RWPE2 (cell line): ENCODE measurements at regions not wholly inside any gene's neighbourhood (a gene's known extent, or its start where the extent isn't known, plus 50 kb on each side); places are given as distances from the start of the nearest gene placed in this dataset.

Source experiments
- ATAC-seq: fragments of 200-7000 bp; cut with Tn5 transposase; 3 replicates; pipeline ENCODE4 v1.9.1; 2021; ENCODE audit warnings: low read depth
- DNase-seq: peaks from one replicate; pipeline ENCODE4 v3.0.0-alpha.2; 2020; ENCODE audit warnings: low spot score
- H3K27ac ChIP-seq: fragments of 450-650 bp; 2 replicates; pipeline ENCODE4 v1.5.1; 2017; ENCODE audit warnings: mild to moderate bottlenecking; ENCODE audit not compliant: poor library complexity, severe bottlenecking
- H3K27me3 ChIP-seq: fragments of 250-450 bp; sonication (Bioruptor Pico); 2 replicates; pipeline ENCODE4 v1.5.1; 2021; ENCODE audit warnings: mild to moderate bottlenecking, moderate library complexity; ENCODE audit not compliant: insufficient read depth, poor library complexity, severe bottlenecking
- H3K36me3 ChIP-seq: fragments of 250-450 bp; sonication (Bioruptor Pico); 2 replicates; pipeline ENCODE4 v1.5.1; 2020; ENCODE audit warnings: low read depth, mild to moderate bottlenecking, moderate library complexity
- H3K4me1 ChIP-seq: fragments of 250-450 bp; sonication (Bioruptor Pico); 2 replicates; pipeline ENCODE4 v1.5.1; 2021; ENCODE audit warnings: mild to moderate bottlenecking, moderate library complexity; ENCODE audit not compliant: insufficient read depth, poor library complexity, severe bottlenecking
- H3K4me3 ChIP-seq: fragments of 250-450 bp; sonication (Bioruptor Pico); 2 replicates; pipeline ENCODE4 v1.5.1; 2021; ENCODE audit warnings: mild to moderate bottlenecking, moderate library complexity; ENCODE audit not compliant: severe bottlenecking
- H3K9me3 ChIP-seq: fragments of 250-450 bp; sonication (Bioruptor Pico); 2 replicates; pipeline ENCODE4 v1.5.1; 2021; ENCODE audit warnings: mild to moderate bottlenecking, moderate library complexity; ENCODE audit not compliant: severe bottlenecking
- TF ChIP-seq, protein P1 (sequence below): fragments of 450-650 bp; IDR thresholded peaks from one replicate; pipeline ENCODE4 v1.5.1; 2017; ENCODE audit warnings: mild to moderate bottlenecking, moderate library complexity; ENCODE audit not compliant: poor library complexity, severe bottlenecking

DNA sequence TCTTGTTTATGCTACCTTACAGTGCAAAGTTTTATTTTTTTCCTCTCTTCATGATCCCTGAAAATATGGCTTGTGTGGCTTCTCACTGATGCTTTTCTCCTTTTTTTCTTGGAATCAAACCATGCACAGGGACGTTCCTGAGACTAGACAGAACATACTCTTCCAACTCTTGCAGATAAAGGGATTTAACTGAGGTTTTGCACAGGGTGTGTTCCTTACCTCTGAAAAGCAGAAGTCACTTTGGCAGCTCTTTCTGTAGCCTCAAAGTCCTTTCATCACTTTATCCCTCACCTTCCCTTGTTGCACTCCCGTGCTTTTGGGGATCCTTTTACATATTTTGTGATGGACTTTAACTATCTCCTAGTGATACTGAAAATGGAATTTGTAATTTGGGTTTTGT lies 300.1 kb downstream of the SPRY1 start:
- Histone ChIP-seq H3K27me3 (no peaks in the 10 kb centered on the region), H3K4me3 (no peak overlapping the region), H3K4me1 (peaks cover 14% of the 10 kb centered on the region), H3K27ac (no peak overlapping the region), H3K9me3 (no peaks in the 10 kb centered on the region), H3K36me3 (0 out of 2 replicates have a peak, but pooled peaks cover 3% of the 10 kb centered on the region)
- TF ChIP-seq, protein P1, sequence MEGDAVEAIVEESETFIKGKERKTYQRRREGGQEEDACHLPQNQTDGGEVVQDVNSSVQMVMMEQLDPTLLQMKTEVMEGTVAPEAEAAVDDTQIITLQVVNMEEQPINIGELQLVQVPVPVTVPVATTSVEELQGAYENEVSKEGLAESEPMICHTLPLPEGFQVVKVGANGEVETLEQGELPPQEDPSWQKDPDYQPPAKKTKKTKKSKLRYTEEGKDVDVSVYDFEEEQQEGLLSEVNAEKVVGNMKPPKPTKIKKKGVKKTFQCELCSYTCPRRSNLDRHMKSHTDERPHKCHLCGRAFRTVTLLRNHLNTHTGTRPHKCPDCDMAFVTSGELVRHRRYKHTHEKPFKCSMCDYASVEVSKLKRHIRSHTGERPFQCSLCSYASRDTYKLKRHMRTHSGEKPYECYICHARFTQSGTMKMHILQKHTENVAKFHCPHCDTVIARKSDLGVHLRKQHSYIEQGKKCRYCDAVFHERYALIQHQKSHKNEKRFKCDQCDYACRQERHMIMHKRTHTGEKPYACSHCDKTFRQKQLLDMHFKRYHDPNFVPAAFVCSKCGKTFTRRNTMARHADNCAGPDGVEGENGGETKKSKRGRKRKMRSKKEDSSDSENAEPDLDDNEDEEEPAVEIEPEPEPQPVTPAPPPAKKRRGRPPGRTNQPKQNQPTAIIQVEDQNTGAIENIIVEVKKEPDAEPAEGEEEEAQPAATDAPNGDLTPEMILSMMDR, result no peak
- DNase-seq (no peak), ATAC-seq (no peak)

DNA sequence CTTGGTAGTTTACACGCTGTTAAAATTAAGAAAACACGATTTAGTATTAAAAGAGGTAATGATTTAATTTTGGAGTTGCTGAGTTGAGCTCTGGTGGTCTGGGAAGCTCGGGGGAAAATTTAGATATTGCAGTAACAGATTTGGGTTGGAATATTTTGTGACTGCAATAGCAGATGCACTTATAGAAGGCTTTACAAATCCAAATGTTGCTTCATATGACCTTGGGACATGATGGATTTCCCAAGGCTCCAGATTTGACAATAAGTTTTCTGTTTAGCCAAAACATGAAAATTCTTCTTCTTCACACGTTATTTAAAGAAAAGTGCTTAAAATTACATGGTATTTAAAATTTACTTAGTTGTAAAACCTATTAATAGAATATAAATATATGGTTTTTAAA lies 302.0 kb downstream of the SPRY1 start:
- Histone ChIP-seq H3K4me3 (no peak overlapping the region), H3K9me3 (no peaks in the 10 kb centered on the region), H3K27ac (no peak overlapping the region), H3K27me3 (no peaks in the 10 kb centered on the region), H3K36me3 (0 out of 2 replicates have a peak, but pooled peaks cover 3% of the 10 kb centered on the region), H3K4me1 (peaks cover 14% of the 10 kb centered on the region)
- no peak for ATAC-seq
- TF ChIP-seq, protein P1, result no peak
- no peak for DNase-seq

DNA sequence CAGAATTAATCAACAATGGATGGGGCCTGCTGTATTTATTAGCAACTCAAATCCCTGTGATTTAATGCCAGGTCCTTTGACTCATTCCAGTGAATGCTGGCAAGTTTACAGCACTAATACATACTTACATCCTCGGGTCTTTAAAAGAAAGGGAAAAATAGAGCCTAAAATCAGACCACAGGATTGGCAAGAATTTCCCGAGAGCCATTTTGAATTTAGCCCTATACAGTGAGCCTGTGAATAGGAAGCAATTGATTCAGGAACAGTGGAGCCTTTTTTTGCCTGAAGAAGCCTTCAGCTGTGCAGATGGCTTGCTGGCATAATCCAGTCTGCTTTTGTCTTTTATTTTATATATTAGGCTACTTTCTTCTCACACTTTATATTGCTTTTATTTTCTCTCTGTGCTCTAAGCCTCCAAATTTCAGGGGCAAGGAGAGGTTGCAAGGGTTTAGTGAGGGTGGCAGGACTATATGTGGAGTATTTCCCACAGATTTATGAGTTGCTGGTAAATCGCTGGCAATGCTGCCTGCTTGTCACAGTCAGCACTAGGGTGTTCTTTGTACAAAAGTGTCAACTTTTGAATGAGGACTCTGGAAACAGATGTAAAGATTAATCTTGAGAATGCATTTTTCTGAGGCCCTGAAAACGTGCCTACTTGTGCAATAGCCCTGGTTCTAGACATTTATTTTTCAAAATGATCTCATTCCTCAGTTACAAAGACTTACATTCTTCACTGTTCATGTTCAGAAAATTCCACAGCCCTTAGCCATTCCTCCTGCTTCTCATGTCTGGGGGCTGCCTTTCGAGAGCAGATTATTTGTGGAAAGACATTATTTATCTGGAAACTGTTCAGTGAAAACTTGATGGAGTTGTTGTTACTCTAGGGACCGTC lies 303.5 kb downstream of the SPRY1 start:
- no peak overlapping the region for H3K4me3 ChIP-seq
- no peaks in the 10 kb centered on the region for H3K27me3 ChIP-seq
- ATAC-seq (peak; percentile 78), DNase-seq (no peak)
- peaks cover 14% of the 10 kb centered on the region for H3K4me1 ChIP-seq
- TF ChIP-seq, protein P1, result no peak
- H3K27ac ChIP-seq, result peak overlapping the region; percentile 58
- H3K36me3 ChIP-seq, result 0 out of 2 replicates have a peak, but pooled peaks cover 3% of the 10 kb centered on the region
- H3K9me3 ChIP-seq, result no peaks in the 10 kb centered on the region

DNA sequence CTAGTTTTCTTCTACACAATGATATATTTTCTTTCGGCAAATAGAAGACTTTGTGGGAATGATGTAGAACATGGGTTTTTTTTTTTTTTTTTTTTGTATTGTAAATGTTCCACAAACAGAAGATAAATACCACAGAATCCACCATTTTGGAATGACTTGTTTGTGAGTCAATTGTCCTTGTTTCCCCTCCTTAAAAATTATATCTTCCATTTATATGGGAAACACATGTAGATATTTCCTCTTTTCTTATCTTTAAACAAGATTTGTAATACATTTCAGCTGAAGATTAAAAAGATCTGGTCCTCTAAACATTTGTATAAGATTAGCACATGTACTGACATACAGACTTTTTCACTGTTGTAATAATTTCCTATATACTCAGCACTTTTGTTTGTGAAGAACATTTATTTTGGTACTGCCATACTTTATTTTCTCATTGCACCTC lies 304.6 kb downstream of the SPRY1 start:
- ATAC-seq, result no peak
- TF ChIP-seq, protein P1, result no peak
- no peak for DNase-seq
- Histone ChIP-seq H3K27ac (peak overlapping the region; percentile 58), H3K4me1 (peaks cover 14% of the 10 kb centered on the region), H3K9me3 (no peaks in the 10 kb centered on the region), H3K27me3 (no peaks in the 10 kb centered on the region), H3K36me3 (0 out of 2 replicates have a peak, but pooled peaks cover 3% of the 10 kb centered on the region), H3K4me3 (no peak overlapping the region)

DNA sequence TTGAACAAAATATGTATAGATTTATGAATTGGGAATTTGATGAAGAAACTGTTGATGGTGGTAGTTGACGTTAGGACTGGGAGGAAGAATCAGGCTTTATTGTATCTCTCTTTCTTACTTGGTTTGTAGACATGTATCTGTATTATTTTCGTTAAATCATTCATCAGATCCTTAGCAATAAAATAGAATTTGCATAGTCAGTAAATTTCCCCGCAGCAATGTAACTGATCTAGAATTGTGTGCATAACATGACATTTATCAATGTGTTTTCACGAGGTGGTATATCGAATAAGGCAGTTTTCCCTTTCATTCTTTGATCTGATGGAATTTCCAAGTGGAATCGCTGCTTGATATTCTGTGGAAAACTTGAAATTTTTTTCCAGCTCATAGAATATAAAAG lies 308.8 kb downstream of the SPRY1 start:
- 0 out of 2 replicates have a peak, but pooled peaks cover 3% of the 10 kb centered on the region for H3K36me3 ChIP-seq
- H3K4me1 ChIP-seq, result peaks cover 4% of the 10 kb centered on the region
- DNase-seq, result no peak
- no peak for ATAC-seq
- H3K9me3 ChIP-seq, result no peaks in the 10 kb centered on the region
- no peak overlapping the region for H3K27ac ChIP-seq
- no peaks in the 10 kb centered on the region for H3K27me3 ChIP-seq
- no peak overlapping the region for H3K4me3 ChIP-seq
- TF ChIP-seq, protein P1, result no peak
